Testis (tissue), 2 donors: ENCODE measurements at regions not wholly inside any gene's neighbourhood (a gene's known extent, or its start where the extent isn't known, plus 50 kb on each side); places are given as distances from the start of the nearest gene placed in this dataset.

Source experiments
- DNase-seq: peaks from one replicate; pipeline ENCODE4 v3.0.0-alpha.2; 2019
- H3K27ac ChIP-seq, 2 donors: fragments of 200-600 bp; sonication (generic); one replicate each; pipeline ENCODE4 v1.5.1; 2019
- H3K27me3 ChIP-seq: fragments of 200-600 bp; sonication (generic); one replicate; pipeline ENCODE4 v1.5.1; 2019
- H3K36me3 ChIP-seq: fragments of 200-600 bp; sonication (generic); one replicate; pipeline ENCODE4 v1.5.1; 2017; ENCODE audit warnings: low read depth; ENCODE audit errors: missing control alignments
- H3K4me1 ChIP-seq: fragments of 200-600 bp; sonication (generic); one replicate; pipeline ENCODE4 v1.5.1; 2019
- H3K4me3 ChIP-seq, 2 donors: fragments of 200-600 bp; sonication (generic); one replicate each; pipeline ENCODE4 v1.5.1; 2017 to 2019
- H3K9me3 ChIP-seq: fragments of 200-600 bp; sonication (generic); one replicate; pipeline ENCODE4 v1.5.1; 2017
- CTCF ChIP-seq, 3 experiments: fragments of 450-650 bp in 2 of 3; fragments of 200-600 bp in 1 of 3; sonication (generic) in 1 of 3; IDR thresholded peaks; one replicate each; pipeline ENCODE4 v1.5.1; 2016 to 2019; ENCODE audit warnings: antibody characterized with exemption in 3 of 3, mild to moderate bottlenecking in 2 of 3, moderate library complexity in 1 of 3
- POLR2A ChIP-seq: fragments of 450-650 bp; IDR thresholded peaks from one replicate; pipeline ENCODE4 v1.6.1; 2017; ENCODE audit warnings: antibody characterized with exemption, mild to moderate bottlenecking, moderate library complexity
- WGBS, 2 donors: methylation state at CpG; one replicate each; pipeline ENCODE4 v1.1.5; 2018; 5-methylcytosine and 5-hydroxymethylcytosine counted together
- intact Hi-C: fragments of 100-400 bp; cut with DNase I; formaldehyde crosslinking; loops from one replicate; pipeline ENCODE4 v1.15.1; 2023; ENCODE audit warnings: low total_unique reads
- small RNA-seq, 2 donors: library from RNA; depleted of rRNA; stranded (forward); fragments of <200 nt; gene quantifications; one replicate each; pipeline ENCODE3, GENCODE V24; 2016

GRCh38 chr3:30551927-30552326 lies 54.5 kb upstream of the TGFBR2 start:
- Histone ChIP-seq H3K9me3 (no peaks in the 10 kb centered on the region), H3K27ac (no peak overlapping the region), H3K27me3 (no peaks in the 10 kb centered on the region), H3K36me3 (no peaks in the 10 kb centered on the region), H3K4me1 (no peaks in the 10 kb centered on the region), H3K4me3 (no peak overlapping the region)
- 86 to 92% methylated on average over 1 of the region's 1 CpG for WGBS, 2 donors
- DNase-seq, result no peak
- intact Hi-C loops, result no loop called here
- no peak for TF ChIP-seq POLR2A

GRCh38 chr3:30553641-30554316 lies 52.6 kb upstream of the TGFBR2 start:
- Histone ChIP-seq H3K36me3 (no peaks in the 10 kb centered on the region), H3K27me3 (no peaks in the 10 kb centered on the region), H3K9me3 (no peaks in the 10 kb centered on the region), H3K4me1 (no peaks in the 10 kb centered on the region), H3K27ac (no peak overlapping the region), H3K4me3 (no peak overlapping the region)
- TF ChIP-seq POLR2A, result no peak
- TF ChIP-seq CTCF (IDR thresholded peaks at IDR 0.05), result no peak
- no peak for DNase-seq
- intact Hi-C loops, result no loop called here
- 94 to 96% methylated on average over 4 of the region's 4 CpGs for WGBS, 2 donors

- no peak for TF ChIP-seq CTCF (IDR thresholded peaks at IDR 0.05)
- TF ChIP-seq POLR2A, result no peak
- H3K9me3 ChIP-seq, result no peaks in the 10 kb centered on the region
- no peak overlapping the region for H3K4me3 ChIP-seq
- intact Hi-C loops, result no loop called here
- no peaks in the 10 kb centered on the region for H3K27me3 ChIP-seq
- no peak for DNase-seq
- 92 to 98% methylated on average over 1 of the region's 1 CpG for WGBS, 2 donors
- H3K27ac ChIP-seq, result no peak overlapping the region
- H3K36me3 ChIP-seq, result no peaks in the 10 kb centered on the region
- no peaks in the 10 kb centered on the region for H3K4me1 ChIP-seq
Measured at GRCh38 chr3:30554317-30554690, 52.1 kb upstream of the TGFBR2 start.

- WGBS, 2 donors, result 88 to 91% methylated on average over 2 of the region's 2 CpGs
- H3K4me3 ChIP-seq, result no peak overlapping the region
- DNase-seq, result no peak
- no peaks in the 10 kb centered on the region for H3K4me1 ChIP-seq
- no peak for TF ChIP-seq POLR2A
- TF ChIP-seq CTCF (IDR thresholded peaks at IDR 0.05), result no peak
- no peaks in the 10 kb centered on the region for H3K9me3 ChIP-seq
- no peaks in the 10 kb centered on the region for H3K36me3 ChIP-seq
- H3K27ac ChIP-seq, result no peak overlapping the region
- no peaks in the 10 kb centered on the region for H3K27me3 ChIP-seq
- intact Hi-C loops, result no loop called here
Measured at GRCh38 chr3:30555968-30556367, 50.4 kb upstream of the TGFBR2 start.

Small RNA genes in the stretch of these regions (small RNA-seq; reads per million reads assigned to genes)
- gene RF01848, result 0 reads per million in 2 donors
